ENCODE measurements at regions not wholly inside any gene's neighbourhood (a gene's known extent, or its start where the extent isn't known, plus 50 kb on each side); places are given as distances from the start of the nearest gene placed in this dataset.
A peak's percentile ranks its signal among the peaks of the same experiment; 100 is the strongest.
"Not testable (repeated sequence)": the region's sequence is repeated elsewhere in the genome, so short reads cannot be mapped to it uniquely, and the experiment has no call there.

- no peak for DNase-seq
Observed at GRCh38 chr1:90396917-90397316, 320.2 kb downstream of the BARHL2 start.

- DNase-seq, result no peak
Observed at GRCh38 chr1:90394247-90394646, 322.9 kb downstream of the BARHL2 start.

DNA sequence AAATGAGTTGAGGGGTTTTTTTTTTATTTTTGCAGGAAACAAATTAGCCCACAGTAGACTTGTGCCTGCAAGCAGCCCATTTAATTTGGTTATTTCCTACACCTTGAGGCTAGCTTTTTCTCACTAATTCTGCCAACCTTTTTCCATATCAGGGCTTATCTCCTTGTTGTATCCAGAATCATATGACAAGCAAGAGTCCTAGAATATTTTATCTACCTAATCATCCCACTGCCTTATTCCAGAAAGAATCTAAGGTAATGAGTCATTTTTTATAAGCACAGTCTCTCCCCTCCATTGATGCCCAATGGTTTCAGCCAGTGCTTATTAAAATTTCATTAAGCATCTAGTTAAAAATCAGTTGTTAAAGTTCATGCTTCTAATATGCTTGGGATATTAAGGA lies 324.1 kb downstream of the BARHL2 start:
- DNase-seq, result no peak

DNA sequence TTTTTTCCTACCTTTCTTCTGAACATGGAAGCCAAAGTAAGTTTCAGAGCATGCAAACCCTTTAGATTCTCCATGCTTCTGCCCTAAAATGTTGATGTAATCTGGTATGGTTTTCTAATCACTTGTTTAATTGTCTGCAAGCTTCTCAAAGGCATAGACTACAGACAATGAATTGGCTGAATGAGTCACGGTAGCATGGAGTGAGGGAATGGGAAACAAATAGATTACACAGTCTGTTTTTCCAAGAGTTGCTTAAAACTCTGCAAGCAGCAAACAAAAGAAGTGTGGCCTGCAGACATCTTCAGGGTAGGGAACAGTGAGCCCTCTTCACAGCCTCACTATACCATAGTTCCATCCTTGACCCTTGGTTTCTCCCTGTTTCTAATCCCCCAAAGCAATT lies 326.0 kb downstream of the BARHL2 start:
- DNase-seq, result no peak

GRCh38 chr1:90387805-90388204 lies 329.3 kb downstream of the BARHL2 start:
- no peak for DNase-seq

DNA sequence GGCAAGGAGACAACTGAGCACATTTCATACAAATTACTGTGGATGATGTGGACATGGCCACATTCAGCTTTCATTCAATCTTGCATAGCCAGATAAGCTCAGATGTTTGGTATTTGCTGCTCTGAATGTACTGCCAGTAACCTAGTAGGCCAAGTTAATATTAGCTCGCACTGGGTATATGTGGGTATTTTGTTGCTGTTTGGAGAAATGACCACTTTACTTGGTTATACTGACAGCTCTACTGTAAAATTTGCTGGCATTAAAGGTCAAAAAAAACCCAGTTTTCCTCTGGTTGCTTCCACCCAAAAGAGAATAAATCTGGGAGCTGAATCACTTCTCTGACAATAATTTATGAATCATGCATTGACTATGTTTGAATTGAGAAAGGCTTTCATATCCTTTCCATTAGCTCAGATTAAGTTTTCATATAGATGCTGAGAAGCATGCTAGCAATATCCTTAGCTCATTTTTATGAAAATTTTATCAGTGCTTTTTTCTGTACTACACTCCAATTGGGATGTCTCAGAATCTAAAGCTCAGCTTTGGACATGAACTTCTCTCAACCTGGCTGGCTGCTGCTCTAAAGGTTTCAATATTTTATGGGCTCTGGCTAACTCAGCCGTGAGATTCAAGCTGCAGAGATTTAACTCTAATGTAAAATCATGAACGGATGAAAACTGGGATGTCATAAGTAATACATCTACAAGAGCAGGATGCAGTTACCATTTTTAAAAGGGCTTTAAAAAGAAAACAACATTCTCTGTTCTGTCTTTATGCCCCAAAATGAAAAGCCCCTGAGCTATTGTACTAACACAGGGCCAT lies 330.0 kb downstream of the BARHL2 start:
- no peak for DNase-seq

DNA sequence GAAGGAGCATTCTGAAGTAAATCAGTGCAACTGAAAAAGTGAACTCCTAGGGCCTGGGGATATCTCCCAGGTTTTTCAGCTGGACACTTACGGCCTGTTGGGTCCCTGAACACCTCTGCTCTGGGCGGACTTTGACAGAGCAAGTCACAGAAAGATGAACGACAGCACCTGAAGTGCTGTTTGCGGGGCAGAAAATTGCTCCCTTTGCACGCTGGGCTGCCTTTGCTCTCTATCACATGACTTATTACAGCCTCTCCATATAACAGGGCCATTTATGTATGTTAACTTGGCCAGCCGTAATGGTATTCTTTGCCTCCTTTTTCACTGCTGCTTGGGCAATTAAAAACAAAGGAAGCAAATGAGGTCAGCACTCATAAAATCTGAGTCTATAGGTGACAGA lies 332.9 kb downstream of the BARHL2 start:
- DNase-seq, result no peak

DNA sequence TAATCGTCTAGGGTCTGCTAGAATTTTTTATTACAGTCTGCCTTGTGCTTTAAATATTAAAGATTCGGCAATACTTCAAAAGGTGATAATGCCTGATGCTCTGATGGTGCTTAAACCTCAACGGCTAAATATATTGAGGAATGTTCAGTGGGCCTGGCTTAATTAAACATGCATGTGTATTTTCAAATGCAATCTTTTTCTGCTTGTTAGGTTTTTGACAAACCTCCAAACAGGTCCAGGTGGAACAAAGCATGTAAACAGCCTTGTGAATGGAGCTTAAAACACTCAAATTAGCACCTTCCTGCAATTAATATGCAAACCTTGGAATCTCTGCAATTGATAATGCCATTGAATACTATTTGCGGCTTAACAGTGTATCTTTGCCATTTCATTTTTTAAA lies 334.9 kb downstream of the BARHL2 start:
- no peak for DNase-seq

DNA sequence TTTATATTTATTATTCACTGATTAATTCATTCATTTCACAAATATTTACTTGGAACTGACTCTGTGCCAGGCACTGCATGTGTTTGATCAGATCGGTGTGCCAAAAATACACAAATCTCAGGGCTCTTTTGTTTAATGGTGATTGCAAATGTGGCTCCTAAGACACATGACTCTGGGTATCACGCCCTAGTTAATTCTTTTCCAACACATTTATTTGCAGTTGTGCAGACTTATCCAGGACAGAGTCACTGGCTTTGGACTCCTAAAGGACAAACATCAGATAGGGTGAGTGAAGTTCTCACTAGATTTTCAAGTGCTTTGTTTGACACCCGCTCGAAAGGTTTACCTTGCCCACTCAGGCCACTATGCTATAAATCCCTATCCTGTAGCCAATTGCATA lies 335.5 kb downstream of the BARHL2 start:
- DNase-seq, result no peak

- no peak for DNase-seq
Observed at GRCh38 chr1:90371448-90371813, 345.7 kb downstream of the BARHL2 start.

DNA sequence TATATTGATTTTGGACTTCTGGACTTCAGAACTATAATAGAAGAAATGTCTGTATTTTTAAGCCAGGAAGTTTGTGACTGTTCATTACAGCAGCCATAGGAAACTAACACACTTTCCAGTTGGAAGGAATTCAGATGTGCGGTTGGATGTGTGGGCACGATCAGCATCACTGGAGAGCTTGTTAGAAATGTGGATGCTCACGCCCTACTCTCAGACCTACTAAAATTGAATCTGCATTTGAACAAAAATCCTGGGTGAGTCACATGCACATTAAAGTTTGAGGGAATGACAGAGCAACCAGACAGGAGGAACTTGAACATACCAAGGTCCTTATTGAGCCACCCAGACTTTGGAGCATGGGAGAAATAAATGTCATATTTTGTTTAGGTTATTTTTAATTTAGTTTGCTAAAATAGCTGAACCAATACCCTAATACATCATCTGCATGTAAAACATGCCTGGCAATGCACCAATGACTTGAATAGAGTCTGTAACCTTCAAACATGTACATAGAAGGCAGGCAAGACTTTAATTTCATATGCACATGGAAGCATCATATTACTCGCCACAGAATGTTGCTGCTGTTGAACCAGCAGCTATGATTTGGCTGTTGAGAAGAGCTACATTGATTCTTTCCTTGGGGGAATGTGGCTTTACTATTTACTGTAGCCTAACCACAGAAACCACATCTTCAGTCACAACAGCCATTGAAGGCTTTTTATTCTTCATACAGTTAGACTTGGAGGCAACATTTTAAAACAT lies 346.2 kb downstream of the BARHL2 start:
- no peak for DNase-seq

- DNase-seq, result no peak
Observed at GRCh38 chr1:90362163-90362562, 354.9 kb downstream of the BARHL2 start.

DNA sequence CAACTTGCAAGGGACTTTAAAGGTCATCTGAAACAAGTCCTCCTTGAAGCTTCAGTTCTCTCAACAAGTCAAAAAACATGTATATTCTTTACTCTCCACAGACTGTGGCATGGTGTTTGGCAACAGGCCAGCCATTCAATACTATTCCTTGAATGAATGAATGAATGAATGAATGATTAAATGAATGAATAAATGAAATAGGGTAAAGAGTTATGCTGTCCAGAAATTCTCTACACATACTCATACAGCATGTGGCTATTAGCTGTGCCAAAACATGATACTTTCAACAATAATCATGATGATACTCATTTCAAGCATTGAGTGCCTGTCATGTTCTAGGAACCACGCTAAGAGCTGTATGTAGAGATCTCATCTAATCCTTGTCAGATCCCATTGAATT lies 356.1 kb downstream of the BARHL2 start:
- DNase-seq, result peak; percentile 17

- DNase-seq, result no peak
Observed at GRCh38 chr1:90359994-90360393, 357.1 kb downstream of the BARHL2 start.

DNA sequence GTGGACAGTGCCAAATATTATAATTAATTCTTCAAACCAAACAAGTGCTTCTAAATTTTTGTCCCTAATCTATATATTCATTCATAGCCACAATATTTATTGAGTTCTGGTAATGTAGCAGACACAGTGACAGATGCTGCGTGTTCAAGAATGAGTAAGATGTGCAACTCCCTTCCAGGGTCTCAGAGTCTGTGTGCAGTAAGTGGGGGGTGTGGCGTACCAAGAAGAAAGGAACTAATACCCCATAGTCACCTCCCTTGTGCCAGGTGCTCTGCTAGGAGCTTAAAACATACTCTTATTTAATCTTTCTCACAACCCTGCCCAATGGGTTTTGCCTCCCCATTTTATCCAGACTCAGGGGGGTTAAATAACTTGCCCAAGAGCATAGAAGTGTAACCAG lies 358.7 kb downstream of the BARHL2 start:
- no peak for DNase-seq

DNA sequence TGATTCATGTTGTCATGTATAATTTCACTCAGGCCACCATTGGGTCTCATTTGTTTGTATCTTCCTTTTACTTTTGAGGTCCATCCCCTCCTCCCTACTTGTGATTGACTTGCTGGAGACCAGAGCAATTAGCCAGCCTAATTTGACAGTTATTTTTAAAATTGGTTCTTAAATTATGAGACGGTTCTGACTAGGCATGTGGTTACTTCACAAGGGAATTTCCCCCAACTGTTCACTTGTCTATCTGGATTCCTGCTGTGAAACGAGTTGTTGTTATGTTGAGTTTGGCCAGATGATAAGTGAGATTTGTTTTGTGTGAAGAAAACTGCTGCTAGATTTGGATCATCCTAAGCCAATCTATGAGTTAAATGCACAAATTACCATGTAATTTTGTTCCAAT lies 359.1 kb downstream of the BARHL2 start:
- DNase-seq, result no peak

DNA sequence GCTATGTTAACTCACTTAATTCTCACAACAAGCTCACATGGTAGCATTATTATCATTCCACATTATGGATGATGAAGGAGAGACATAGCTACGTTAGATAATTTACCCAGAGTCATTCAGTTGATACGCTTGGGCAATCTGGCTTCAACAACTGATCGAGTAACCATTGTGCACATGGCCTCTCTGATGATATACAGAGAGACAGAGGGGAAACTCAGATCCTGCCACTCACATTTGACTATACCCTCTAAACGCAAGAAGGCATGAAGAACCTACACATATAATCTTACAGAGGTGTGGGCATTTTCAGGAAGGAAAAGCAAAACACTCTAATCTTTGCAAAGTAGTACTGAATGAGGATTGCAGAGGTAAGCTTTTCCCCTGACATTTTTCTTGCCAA lies 360.1 kb downstream of the BARHL2 start:
- no peak for DNase-seq

DNA sequence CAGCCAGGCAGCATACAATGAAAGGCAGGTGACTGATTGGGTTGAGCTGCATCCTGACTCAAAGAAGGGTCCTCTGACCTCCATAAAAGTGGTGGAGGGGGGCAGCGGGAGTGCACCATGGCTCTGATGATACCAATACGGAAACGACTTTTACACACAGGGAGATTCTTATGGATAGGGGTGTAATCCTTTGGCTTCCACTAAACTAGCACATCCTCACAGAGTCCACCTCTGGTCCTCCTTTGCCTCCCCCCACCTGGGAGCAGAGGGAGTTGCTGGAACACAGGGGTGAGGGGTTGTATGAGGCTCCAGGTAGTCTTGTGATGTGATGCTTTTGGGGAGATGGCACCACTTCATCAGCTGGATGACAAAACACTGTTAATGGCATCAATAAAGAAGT lies 361.0 kb downstream of the BARHL2 start:
- DNase-seq, result no peak

DNA sequence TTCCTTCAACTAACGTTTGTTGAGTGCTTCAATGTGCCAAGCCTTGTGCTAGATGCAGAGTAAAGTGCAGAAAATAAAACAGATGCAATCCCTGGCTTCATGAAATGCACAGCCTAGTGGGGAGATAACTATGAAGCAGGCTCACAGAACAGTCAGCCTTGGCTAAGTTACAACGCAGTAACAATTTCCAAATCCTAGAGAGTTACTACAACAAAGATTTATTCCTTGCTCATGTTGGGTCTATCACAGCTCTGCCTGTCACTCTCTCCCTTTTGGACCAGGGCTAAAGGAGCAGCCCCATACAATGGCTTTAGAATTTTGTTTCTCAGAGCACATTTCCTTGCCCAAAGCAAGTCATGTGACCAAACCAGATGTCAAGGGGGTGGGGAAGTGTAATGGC lies 359.8 kb downstream of the ZNF326 start:
- DNase-seq, result no peak

DNA sequence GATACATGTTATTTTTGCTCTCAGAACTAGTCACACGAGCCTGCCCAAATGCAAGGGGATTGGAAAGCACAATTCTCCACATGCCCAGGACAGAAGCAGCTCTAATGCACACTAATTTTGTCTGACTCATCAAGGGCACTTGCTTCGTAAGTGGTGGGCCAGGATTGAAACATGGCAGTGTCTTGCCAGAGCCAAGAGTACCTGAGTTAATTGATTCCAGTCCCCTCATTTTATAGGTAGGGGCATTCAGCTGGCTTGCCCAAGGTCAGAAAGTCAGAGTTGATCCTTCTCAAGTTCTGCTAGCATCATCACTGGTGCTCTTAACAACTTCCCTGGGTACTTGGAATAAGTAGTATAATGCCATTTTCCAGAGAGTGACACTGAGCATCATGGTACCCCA lies 356.1 kb downstream of the ZNF326 start:
- no peak for DNase-seq

DNA sequence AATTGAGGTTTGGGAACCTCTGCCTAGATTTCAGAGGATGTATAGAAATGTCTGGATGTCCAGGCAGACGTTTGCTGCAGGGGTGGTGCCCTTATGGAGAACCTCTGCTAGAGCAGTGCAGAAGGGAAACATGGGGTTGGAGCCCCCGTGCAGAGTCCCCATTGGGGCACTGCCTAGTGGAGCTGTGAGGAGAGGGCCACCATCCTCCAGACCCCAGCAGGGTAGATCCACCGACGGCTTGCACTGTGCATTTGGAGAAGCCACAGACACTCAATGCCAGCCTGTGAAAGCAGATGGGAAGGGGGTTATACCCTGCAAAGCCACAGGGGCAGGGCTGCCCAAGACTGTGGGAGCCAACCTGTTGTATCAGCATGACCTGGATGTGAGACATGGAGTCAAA lies 354.6 kb downstream of the ZNF326 start:
- no peak for DNase-seq

- no peak for DNase-seq
Observed at GRCh38 chr1:90348934-90349333, 354.0 kb downstream of the ZNF326 start.

GRCh38 chr1:90348459-90348858 lies 353.5 kb downstream of the ZNF326 start:
- not testable (repeated sequence) for DNase-seq

- no peak for DNase-seq
Observed at GRCh38 chr1:90347366-90347765, 352.5 kb downstream of the ZNF326 start.

GRCh38 chr1:90346757-90347156 lies 351.8 kb downstream of the ZNF326 start:
- no peak for DNase-seq
